ENCODE measurements at regions not wholly inside any gene's neighbourhood (a gene's known extent, or its start where the extent isn't known, plus 50 kb on each side); places are given as distances from the start of the nearest gene placed in this dataset.

DNA sequence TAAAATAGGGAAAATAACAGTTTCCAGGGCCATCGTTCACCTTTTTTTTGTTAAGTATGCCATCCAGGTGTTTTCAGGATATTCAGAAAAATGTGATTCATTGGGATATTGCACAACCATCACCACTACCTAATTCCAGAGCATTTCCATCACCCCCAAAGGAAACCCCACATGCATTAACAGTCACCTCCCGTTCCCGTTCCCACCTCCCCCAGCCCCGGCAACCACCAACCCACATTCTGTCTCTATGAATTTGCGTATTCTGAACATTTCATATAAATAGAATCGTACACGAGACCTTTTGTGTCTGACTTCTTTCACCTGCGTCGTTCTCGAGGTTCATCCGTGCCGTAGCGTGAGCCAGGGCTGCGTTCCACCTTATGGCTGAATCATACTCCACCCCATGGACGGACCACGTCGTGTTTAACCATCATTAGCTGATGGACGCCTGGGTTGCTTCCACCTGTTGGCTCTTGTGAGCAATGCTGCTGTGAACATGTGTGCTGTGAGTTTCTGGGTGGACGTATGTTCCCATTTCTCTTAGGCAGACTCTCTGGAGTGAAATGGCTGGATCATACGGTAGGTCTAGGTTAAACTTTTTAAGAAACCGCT lies 51.0 kb upstream of the NCOR2 start:
- no peak for DNase-seq (ENCODE audit: low read depth in 2 of 2)
- no peak overlapping the region for H3K4me3 ChIP-seq (replicated peaks in 1 of 2; ENCODE audit: low read depth in 2 of 2, low read length in 2 of 2)
- TF ChIP-seq, protein P1, sequence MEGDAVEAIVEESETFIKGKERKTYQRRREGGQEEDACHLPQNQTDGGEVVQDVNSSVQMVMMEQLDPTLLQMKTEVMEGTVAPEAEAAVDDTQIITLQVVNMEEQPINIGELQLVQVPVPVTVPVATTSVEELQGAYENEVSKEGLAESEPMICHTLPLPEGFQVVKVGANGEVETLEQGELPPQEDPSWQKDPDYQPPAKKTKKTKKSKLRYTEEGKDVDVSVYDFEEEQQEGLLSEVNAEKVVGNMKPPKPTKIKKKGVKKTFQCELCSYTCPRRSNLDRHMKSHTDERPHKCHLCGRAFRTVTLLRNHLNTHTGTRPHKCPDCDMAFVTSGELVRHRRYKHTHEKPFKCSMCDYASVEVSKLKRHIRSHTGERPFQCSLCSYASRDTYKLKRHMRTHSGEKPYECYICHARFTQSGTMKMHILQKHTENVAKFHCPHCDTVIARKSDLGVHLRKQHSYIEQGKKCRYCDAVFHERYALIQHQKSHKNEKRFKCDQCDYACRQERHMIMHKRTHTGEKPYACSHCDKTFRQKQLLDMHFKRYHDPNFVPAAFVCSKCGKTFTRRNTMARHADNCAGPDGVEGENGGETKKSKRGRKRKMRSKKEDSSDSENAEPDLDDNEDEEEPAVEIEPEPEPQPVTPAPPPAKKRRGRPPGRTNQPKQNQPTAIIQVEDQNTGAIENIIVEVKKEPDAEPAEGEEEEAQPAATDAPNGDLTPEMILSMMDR (IDR thresholded peaks at IDR 0.05; ENCODE audit: low read depth, low read length), result no peak

DNA sequence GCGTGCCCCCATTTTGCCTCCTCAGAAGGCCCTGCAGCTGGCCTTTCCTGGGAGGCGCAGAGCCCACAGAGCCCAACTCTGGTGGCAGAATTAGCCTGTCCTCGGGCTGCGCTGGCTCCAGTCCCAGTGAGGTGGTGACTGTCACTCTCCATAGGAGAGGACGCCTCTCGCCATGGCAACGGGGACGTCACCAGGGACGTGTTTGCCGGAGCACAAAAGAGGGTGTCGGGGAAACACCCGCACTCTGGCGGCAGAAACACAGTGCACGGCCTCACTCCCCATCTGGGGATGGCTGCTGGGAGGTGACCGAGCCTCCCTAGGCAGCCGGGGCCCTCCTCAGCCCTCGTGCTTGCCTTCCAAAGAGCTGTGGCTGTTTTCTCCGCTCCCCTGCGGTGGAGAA lies 50.2 kb upstream of the NCOR2 start:
- DNase-seq (ENCODE audit: low read depth in 2 of 2), result no peak
- TF ChIP-seq, protein P1 (IDR thresholded peaks at IDR 0.05; ENCODE audit: low read depth, low read length), result no peak
- no peak overlapping the region for H3K4me3 ChIP-seq (replicated peaks in 1 of 2; ENCODE audit: low read depth in 2 of 2, low read length in 2 of 2)

Data from cardiac fibroblast (primary cell).